Peyer's patch (tissue), 4 donors: ENCODE measurements at regions not wholly inside any gene's neighbourhood (a gene's known extent, or its start where the extent isn't known, plus 50 kb on each side); places are given as distances from the start of the nearest gene placed in this dataset.

Experiments
- POLR2A ChIP-seq, 2 donors: fragments of 450-650 bp; IDR thresholded peaks; one replicate each; pipeline ENCODE4 v1.5.1; 2017; ENCODE audit warnings: antibody characterized with exemption in 2 of 2, mild to moderate bottlenecking in 2 of 2, moderate library complexity in 2 of 2
- TF ChIP-seq, protein P1 (sequence below), 6 experiments: fragments of 450-650 bp in 4 of 6; fragments of 200-600 bp in 2 of 6; sonication (generic) in 1 of 6; IDR thresholded peaks; one replicate each; pipeline ENCODE4 v1.5.1; 2017 to 2019; ENCODE audit warnings: antibody characterized with exemption in 6 of 6, mild to moderate bottlenecking in 3 of 6, moderate library complexity in 1 of 6

DNA sequence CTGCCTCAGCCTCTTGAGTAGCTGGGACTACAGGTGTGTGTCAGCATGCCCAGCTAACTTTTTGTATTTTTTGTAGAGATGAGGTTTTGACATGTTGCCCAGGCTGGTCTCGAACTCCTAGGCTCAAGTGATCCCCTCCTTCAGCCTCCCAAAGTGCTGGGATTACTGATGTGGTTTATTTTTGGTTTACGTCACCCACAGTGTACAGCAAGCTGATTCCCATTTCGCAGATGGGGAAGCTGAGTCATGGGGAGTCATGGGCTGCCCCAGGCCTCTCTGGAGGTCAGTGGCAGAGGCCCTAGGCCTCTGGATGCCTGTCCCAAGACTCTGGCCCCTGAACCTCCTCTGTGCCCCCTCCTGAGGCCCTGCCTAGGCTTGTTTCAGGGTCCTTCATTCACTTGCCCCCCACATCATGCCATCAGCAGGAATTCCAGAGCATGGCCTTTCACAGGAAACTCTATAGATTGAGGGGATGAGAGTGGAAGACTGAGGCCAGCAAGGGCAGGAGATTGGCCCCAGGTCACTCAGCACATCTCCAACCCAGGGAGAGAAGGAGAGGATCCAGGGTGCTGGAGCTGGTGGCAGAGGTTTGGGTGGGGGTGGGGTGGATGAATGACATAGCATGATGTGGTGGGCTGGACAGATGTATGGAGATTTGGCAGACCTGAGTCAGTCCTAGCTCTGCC lies 266.0 kb downstream of the PTPRU start:
- TF ChIP-seq, protein P1, sequence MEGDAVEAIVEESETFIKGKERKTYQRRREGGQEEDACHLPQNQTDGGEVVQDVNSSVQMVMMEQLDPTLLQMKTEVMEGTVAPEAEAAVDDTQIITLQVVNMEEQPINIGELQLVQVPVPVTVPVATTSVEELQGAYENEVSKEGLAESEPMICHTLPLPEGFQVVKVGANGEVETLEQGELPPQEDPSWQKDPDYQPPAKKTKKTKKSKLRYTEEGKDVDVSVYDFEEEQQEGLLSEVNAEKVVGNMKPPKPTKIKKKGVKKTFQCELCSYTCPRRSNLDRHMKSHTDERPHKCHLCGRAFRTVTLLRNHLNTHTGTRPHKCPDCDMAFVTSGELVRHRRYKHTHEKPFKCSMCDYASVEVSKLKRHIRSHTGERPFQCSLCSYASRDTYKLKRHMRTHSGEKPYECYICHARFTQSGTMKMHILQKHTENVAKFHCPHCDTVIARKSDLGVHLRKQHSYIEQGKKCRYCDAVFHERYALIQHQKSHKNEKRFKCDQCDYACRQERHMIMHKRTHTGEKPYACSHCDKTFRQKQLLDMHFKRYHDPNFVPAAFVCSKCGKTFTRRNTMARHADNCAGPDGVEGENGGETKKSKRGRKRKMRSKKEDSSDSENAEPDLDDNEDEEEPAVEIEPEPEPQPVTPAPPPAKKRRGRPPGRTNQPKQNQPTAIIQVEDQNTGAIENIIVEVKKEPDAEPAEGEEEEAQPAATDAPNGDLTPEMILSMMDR (IDR thresholded peaks at IDR 0.05): no peak
- no peak for TF ChIP-seq POLR2A (IDR thresholded peaks at IDR 0.05)
